ENCODE measurements at regions not wholly inside any gene's neighbourhood (a gene's known extent, or its start where the extent isn't known, plus 50 kb on each side); places are given as distances from the start of the nearest gene placed in this dataset.

DNA sequence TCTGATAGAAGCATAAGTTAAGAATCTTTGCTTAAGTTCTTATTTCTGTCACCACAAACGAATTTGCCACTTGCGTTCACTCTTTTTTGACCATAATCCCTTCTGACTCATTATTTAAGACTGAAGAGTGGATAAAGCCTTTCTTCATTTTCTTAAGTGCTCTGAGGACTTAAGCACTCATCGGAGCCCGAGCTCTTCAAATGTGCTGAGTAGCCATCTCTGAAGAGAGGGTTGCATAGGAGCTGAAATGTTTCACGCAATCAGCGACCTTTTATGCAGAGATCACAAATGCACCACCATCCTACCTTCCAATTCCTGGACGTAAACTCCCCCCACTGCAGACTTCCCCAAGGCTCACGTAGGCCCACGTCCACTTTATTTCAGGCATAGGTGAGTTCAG, 699.2 kb downstream of the IRX1 start:
- no peak for DNase-seq (ENCODE audit: low read depth, low spot score)

DNA sequence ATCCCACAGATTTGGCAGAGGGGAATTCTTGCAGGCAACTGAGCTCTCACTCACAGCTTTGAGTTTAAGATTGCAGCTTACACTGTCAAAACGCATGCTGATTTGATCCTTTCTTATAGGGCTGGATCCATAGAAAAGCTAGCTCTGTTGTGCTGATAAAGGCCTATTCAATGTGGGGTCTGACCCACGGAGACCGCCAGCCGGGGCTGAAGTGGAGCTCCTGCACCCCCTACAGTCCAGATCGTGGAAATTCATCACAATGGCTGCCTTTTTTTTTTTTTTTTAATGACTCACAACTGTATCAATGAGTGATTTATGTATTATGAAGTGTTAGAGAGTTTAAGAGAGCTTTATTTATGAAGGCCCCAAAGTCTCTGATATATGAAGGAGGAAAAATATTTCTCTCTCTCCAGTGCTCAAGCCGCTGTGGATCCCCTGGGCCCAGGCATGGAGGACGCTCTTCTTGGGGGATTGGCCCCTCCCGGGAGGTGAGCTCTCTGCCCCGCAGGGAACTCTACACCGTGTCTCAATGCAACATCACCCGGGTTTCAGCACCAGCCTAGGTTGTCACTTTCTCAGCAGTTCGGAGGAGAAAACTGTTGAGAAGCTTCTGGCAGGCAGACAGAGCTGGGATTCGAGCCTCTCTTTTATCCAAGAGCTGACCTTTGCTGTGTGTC, 700.2 kb downstream of the IRX1 start:
- peak; percentile 46 for DNase-seq (ENCODE audit: low read depth, low spot score)

DNA sequence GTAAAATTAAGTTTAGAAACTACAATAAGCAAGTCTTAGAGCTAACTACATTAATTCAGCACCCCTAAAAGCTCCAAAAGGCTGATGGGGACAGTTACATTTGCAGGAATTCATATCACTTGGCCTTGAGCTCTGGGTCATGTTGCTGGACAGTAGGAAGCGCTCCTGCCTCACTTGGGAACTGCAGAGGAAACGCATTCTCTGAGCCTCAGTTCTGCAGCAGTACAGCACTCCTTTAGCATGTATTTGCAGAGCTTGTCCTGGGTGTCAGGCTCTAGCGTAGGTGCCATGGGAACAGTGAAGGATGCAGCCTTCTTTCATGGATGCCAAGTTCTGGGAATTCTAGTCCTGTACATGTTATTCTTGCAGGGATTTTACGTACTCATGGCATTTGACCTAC, 710.4 kb downstream of the IRX1 start:
- no peak for DNase-seq (ENCODE audit: low read depth, low spot score)

DNA sequence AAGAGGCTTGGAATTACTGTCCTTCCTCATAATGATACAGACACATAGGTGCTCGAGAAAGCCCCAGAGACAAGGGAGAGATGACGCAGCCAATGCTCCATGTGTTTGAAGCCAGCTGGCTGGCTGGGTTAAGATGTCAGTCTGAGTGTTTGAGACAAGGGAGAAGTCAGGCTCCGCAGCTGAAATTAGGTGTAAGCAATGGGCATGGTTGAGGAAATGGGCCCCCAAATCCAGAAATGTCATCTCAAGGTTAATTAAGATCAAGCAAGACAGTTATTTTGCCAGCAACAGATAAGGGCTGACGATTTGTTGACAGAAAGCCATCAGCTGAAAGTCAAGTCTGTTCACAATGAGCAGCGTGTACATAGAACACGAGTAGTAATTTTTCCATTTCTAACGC, 713.4 kb downstream of the IRX1 start:
- DNase-seq (ENCODE audit: low read depth, low spot score), result no peak

DNA sequence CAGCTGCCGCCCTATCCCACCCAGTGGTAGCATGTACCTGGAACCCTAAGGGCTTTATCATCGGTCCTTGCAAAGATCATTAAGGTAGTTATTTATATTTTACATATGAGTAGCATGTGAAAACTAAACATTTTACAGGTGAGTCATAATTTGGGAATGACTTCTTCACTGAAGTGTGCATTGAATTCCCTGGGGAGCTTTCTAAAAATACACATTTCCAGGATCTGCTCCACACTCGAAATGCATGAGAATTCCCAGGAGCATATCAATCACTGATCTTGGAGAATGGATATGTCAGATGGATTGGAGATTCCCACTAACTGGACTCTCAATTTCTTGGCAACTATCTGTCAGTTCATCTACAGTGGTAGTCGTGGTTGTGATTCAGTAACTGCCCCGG, 717.5 kb downstream of the IRX1 start:
- no peak for DNase-seq (ENCODE audit: low read depth, low spot score)

DNA sequence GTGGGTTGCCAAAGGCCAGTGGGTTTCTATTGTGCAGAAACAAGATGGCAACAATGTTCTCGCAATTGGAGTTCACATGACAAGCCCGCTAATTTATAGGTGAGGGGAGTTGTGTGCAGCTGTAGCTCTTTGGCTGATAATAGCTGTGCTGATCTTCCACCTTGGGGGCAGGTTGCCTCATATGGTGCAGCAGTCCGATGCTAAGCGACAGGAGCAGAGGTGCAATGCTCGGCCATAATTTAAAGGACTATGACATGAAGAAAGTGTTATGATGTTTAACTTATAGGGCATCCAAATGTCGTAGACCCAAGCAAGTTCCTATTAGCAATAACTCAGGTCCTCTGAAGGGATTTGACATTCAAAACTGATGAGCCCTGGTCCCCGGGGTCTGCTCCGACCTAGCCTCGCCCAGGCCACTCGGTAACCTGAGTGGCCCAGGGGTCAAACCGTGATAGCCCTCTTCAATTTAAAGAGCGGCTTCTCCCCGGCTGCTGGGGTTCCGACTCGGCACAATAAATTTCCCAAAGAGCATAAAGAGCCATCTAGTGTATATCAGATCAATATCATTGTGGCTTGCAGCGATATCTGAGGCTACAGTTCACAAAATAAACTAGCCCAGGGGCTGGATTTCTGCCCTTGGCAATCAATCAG, 724.0 kb downstream of the IRX1 start:
- DNase-seq (ENCODE audit: low read depth, low spot score), result no peak

- no peak for DNase-seq (ENCODE audit: low read depth, low spot score)
Measured at GRCh38 chr5:4330327-4330726, 734.7 kb downstream of the IRX1 start.

DNA sequence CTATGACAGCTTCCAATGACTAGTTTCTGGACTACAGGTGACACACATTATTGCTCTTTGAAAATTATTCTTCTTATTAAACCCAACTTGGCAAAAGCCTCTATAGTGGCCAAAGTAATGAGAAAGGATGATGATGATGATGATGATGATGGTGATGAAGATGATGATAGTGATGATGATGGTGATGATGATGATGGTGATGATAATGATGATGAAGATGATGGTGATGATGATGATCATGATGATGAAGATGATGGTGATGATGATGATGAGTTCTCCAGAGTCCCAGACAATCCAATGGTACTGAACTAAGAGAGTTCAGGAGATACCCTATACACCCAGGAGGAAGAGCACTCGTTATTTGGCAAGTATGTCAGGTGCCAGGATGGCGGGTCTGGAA, 739.4 kb downstream of the IRX1 start:
- DNase-seq (ENCODE audit: low read depth, low spot score), result no peak

- no peak for DNase-seq (ENCODE audit: low read depth, low spot score)
Measured at GRCh38 chr5:4337519-4337918, 741.9 kb downstream of the IRX1 start.

- no peak for DNase-seq (ENCODE audit: low read depth, low spot score)
Measured at GRCh38 chr5:4339949-4340348, 744.3 kb downstream of the IRX1 start.

DNA sequence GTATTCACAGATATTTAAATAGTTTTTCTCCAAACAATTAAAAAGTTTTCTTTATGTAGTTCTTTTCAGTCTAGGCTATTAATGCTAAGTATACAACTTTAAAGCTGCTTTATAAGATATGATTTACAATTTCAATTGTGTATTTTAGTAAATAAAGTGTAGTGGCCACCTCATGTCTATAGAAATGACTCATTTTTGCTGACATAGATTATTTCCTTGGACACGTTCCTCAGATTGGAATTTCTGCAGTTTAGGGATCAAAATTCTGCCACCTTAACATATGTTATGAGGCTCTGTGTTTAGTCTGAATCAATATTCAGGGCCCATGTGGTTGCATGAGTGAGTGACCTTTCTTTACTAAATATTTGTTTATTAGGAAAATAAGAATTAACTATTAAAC, 750.2 kb downstream of the IRX1 start:
- DNase-seq (ENCODE audit: low read depth, low spot score), result no peak

- no peak for DNase-seq (ENCODE audit: low read depth, low spot score)
Measured at GRCh38 chr5:4348423-4348822, 752.8 kb downstream of the IRX1 start.

DNA sequence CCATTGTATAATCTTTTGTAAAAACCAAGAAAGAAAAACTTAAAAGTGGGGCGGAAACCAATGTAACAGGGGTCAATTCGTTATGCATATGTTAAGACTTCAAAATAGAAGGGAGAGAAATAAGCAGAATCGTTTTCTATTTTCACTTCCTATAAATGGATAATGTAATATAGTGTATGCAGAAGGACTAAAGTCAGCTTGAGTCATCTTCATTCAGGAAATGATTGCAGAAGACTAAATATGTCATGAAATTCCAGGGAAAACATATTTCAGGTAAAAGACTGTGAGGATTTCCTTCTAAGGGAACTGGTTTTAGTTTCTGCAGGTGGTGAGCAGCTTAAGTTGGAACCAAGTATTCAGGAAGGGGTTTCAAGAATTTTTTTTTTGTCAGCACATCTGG, 753.3 kb downstream of the IRX1 start:
- no peak for DNase-seq (ENCODE audit: low read depth, low spot score)

- no peak for DNase-seq (ENCODE audit: low read depth, low spot score)
Measured at GRCh38 chr5:4356201-4356600, 760.6 kb downstream of the IRX1 start.

DNA sequence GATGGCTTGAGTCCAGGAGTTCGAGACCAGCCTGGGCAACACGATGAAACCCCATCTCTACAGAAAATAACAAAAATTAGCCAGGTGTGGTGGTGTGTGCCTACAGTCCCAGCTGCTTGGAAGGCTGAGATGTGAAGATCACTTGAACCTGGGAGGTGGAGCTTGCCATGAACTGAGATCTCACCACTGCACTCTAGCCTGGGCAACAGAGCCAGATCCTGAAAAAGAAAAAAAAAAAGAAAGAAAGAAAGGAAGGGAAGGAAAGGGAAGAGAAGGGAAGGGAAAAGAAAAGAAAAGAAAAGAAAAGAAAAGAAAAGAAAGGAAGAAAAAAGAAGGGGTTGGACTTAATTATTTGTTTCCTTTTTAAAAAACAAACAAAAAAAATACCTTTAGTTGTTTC, 764.2 kb downstream of the IRX1 start:
- no peak for DNase-seq (ENCODE audit: low read depth, low spot score)

GRCh38 chr5:4361753-4362152, 766.1 kb downstream of the IRX1 start:
- no peak for DNase-seq (ENCODE audit: low read depth, low spot score)

DNA sequence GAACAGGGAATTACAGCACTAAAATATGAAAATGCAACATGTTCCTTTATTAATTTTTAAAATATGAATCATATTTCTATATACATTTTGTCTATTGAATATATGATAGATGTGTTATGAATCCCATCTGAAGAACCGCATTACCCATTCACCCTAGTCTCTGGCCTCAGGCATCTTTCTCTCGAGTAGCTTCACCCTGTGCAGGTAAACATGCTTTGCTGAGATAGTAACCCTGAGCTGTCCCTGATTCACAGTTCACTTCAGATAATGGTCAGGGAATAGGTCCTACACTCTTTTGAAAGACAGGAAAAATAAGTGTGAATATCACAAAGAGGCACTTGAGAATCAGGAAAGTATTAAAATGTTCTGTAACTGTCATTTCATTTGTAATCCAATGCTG, 766.8 kb downstream of the IRX1 start:
- DNase-seq (ENCODE audit: low read depth, low spot score), result no peak

DNA sequence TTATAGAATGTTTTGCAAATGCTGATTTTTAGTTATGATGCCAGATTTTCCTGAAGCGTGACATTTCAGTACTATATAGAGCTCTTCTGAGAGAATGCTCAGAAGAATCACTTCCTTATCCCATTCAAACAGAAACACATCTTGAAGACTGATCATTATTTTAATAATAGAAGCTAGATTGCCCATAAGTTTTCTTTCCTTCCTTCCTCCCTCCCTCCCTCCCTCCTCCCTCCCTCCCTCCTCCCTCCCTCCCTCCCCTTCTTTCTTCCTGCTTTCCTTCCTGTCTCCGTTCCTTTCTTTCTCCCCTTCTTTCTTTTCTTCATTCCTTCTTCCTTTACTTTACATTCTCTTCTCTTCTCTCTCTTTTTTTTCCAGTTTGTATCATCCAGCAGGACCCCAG, 767.4 kb downstream of the IRX1 start:
- DNase-seq (ENCODE audit: low read depth, low spot score), result no peak

- DNase-seq (ENCODE audit: low read depth, low spot score), result no peak
Measured at GRCh38 chr5:4366628-4367027, 771.0 kb downstream of the IRX1 start.

- no peak for DNase-seq (ENCODE audit: low read depth, low spot score)
Measured at GRCh38 chr5:4370218-4370617, 769.9 kb upstream of the ADAMTS16 start.

DNA sequence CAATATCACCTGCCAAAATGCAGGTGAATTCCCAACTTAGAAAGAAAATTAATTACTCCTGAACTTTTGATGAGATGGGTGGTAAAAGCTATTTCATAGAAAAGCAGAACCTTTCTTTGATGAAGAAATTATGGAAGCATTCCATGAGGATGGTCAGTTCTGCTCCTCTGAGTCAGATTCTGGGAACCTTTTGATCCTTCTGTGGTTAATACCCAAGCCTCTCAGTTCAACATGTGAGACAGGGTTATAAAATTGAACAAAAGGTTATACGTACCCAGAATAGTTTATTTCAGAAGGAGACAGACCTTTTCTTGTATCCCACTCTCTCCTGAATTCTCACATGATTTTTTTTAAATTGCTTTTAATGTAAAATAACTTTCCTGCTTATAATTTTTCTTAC, 767.6 kb upstream of the ADAMTS16 start:
- no peak for DNase-seq (ENCODE audit: low read depth, low spot score)

GRCh38 chr5:4373051-4373820, 766.9 kb upstream of the ADAMTS16 start:
- no peak for DNase-seq (ENCODE audit: low read depth, low spot score)

- DNase-seq (ENCODE audit: low read depth, low spot score), result no peak
Measured at GRCh38 chr5:4374866-4375265, 765.3 kb upstream of the ADAMTS16 start.
